Transverse colon (tissue), 1 donor: ENCODE measurements at regions not wholly inside any gene's neighbourhood (a gene's known extent, or its start where the extent isn't known, plus 50 kb on each side); places are given as distances from the start of the nearest gene placed in this dataset.

Source experiments
- EP300 ChIP-seq: sonication (generic); formaldehyde crosslinking; IDR thresholded peaks from one replicate; pipeline ENCODE4 v1.6.1; 2017; ENCODE audit warnings: antibody characterized with exemption, low read depth
- POLR2A ChIP-seq: fragments of 450-650 bp; IDR thresholded peaks from one replicate; pipeline ENCODE4 v1.6.1; 2016; ENCODE audit warnings: antibody characterized with exemption, mild to moderate bottlenecking, moderate library complexity

GRCh38 chr6:119510246-119510645 lies 160.7 kb upstream of the MAN1A1 start:
- TF ChIP-seq EP300 (no peak), POLR2A (no peak)
